Gastrocnemius medialis (tissue), 4 donors: ENCODE measurements at regions not wholly inside any gene's neighbourhood (a gene's known extent, or its start where the extent isn't known, plus 50 kb on each side); places are given as distances from the start of the nearest gene placed in this dataset.
A peak's percentile ranks its signal among the peaks of the same experiment; 100 is the strongest.

Experiments used
- ATAC-seq, 2 donors: fragments of 150-250 bp; one replicate each; pipeline ENCODE4 v1.9.1; 2016
- DNase-seq, 2 donors: peaks; one replicate each; pipeline ENCODE4 v3.0.0-alpha.2; 2019
- H3K27ac ChIP-seq, 4 donors: fragments of 200-600 bp; sonication (generic); 1 replicate in 1 of 4; 2 replicates in 3 of 4; pipeline ENCODE4 v1.5.1; 2016 to 2018; ENCODE audit warnings: mild to moderate bottlenecking in 2 of 4, moderate library complexity in 1 of 4
- H3K27me3 ChIP-seq, 3 donors: fragments of 200-600 bp; sonication (generic) in 2 of 3; 1 replicate in 1 of 3; 2 replicates in 2 of 3; pipeline versions ENCODE4 v1.5.1 to v1.6.0; 2016 to 2019; ENCODE audit warnings: mild to moderate bottlenecking in 1 of 3, moderate library complexity in 1 of 3
- H3K36me3 ChIP-seq, 2 donors: fragments of 200-600 bp; sonication (generic) in 1 of 2; one replicate each; pipeline ENCODE4 v1.5.1; 2017 to 2018
- H3K4me1 ChIP-seq, 2 donors: fragments of 200-600 bp; sonication (generic) in 1 of 2; one replicate each; pipeline ENCODE4 v1.5.1; 2016 to 2017; ENCODE audit warnings: mild to moderate bottlenecking in 2 of 2
- H3K4me3 ChIP-seq, 4 donors: fragments of 200-600 bp; sonication (generic) in 3 of 4; 1 replicate in 1 of 4; 2 replicates in 3 of 4; pipeline ENCODE4 v1.5.1; 2016 to 2019; ENCODE audit warnings: mild to moderate bottlenecking in 2 of 4
- H3K9me3 ChIP-seq, 3 donors: fragments of 200-600 bp; sonication (generic) in 2 of 3; 1 replicate in 1 of 3; 2 replicates in 2 of 3; pipeline ENCODE4 v1.5.1; 2016 to 2019
- CTCF ChIP-seq, 5 experiments: fragments of 450-650 bp in 3 of 5; fragments of 200-600 bp in 2 of 5; sonication (generic) in 2 of 5; IDR thresholded peaks in 4 of 5; conservative IDR thresholded peaks in 1 of 5; 1 replicate in 4 of 5; 2 replicates in 1 of 5; pipeline ENCODE4 v1.5.1; 2016 to 2019; ENCODE audit warnings: antibody characterized with exemption in 5 of 5, mild to moderate bottlenecking in 3 of 5, moderate library complexity in 3 of 5
- POLR2A ChIP-seq, 2 donors: fragments of 450-650 bp; IDR thresholded peaks; one replicate each; pipeline ENCODE4 v1.6.1; 2017; ENCODE audit warnings: antibody characterized with exemption in 2 of 2, mild to moderate bottlenecking in 2 of 2, moderate library complexity in 2 of 2
- in situ Hi-C, 4 donors: fragments of 200-750 bp; cut with MboI; loops; one replicate each; pipeline versions ENCODE4 v1.15.0 to v1.8.0; 2017; ENCODE audit warnings: low sequenced_read_pairs in 4 of 4
- intact Hi-C: fragments of 100-400 bp; cut with DNase I; formaldehyde crosslinking; loops from one replicate; pipeline ENCODE4 v1.15.1; 2023; ENCODE audit warnings: low total_unique reads

DNA sequence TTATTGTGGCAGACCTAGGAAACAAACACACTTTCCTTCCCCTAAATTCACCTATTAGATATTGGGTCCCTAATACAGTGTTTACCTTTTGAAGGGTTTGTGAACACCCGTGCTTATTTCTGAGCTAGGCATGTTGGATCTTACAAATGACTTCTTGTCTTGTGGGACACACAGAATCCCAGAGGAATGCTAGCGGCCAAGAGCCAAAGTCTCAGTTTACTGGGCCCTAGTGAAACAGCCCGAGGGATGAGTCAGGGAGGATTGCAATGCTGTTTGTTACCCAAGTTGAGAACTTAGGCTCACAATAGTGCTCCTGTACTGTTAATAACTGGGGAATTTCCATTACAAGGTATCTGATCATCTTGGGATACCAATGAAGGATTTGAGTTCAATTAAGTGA is 100.1 kb upstream of the AKT3 start:
- in situ Hi-C loops = no loop called here
- TF ChIP-seq POLR2A (IDR thresholded peaks at IDR 0.05) (no peak), CTCF (IDR thresholded peaks at IDR 0.05 in 4 of 5, conservative IDR thresholded peaks at IDR 0.05 in 1 of 5) (no peak)
- ATAC-seq (peak; percentile 97 to 98), DNase-seq (peak; percentile 48 to 67)
- intact Hi-C loops = no loop called here
- H3K4me1 ChIP-seq = peaks cover 0 to 10% of the 10 kb centered on the region in 2 donors
- H3K4me3 ChIP-seq = no peak overlapping the region
- H3K36me3 ChIP-seq = no peaks in the 10 kb centered on the region
- H3K27me3 ChIP-seq = no peaks in the 10 kb centered on the region
- no peaks in the 10 kb centered on the region for H3K9me3 ChIP-seq
- peak overlapping the region in 1 of 4 donors; percentile 43 for H3K27ac ChIP-seq

DNA sequence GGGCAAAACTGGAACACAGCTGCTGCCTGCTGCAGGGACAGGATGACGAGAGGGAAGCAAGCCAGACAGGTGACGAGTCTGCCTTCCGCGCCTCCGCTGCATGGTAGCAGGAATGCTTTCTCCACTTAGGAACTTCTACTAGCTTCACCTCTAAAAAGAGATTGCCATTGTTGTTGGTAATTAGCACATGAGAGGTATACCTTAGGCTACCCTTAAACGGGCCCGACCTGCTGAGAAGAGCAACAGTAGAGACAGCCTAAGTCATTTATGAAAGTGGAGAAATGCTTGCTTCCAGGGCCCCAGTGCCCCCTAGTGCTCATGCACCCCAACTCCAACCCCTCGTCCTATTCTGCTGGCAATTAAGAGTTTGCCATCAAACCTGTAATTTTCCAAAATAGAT is 96.9 kb upstream of the AKT3 start:
- H3K36me3 ChIP-seq = no peaks in the 10 kb centered on the region
- peaks cover 0 to 10% of the 10 kb centered on the region in 2 donors for H3K4me1 ChIP-seq
- DNase-seq (no peak), ATAC-seq (no peak)
- no peaks in the 10 kb centered on the region for H3K9me3 ChIP-seq
- intact Hi-C loops = no loop called here
- no peaks in the 10 kb centered on the region for H3K27me3 ChIP-seq
- TF ChIP-seq CTCF (IDR thresholded peaks at IDR 0.05 in 4 of 5, conservative IDR thresholded peaks at IDR 0.05 in 1 of 5) (peak in 3 of 5 experiments; percentile 20 to 41 (median 27)), POLR2A (IDR thresholded peaks at IDR 0.05) (no peak)
- no peak overlapping the region for H3K27ac ChIP-seq
- H3K4me3 ChIP-seq = no peak overlapping the region
- in situ Hi-C loops = no loop called here

DNA sequence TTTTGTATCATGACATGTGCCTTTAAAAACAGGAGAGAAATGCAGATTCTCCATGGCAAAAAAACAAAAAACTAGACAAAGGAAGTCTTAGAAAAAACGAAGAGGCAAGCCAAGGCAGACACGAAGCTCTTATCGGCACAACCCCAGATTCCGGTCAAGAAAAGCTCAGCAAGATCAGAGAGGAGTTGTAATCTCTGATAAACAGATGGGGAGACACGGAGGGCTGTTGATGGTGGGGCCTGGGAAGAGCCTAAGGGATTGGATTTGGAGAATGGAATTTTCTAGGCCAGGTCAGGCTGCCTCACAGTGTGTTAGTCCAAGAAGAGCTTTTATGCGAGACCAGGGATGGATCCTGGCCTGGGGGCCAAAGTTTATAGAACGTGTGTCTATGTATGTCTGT is 96.2 kb upstream of the AKT3 start:
- Histone ChIP-seq H3K27ac (no peak overlapping the region), H3K9me3 (no peaks in the 10 kb centered on the region), H3K4me3 (no peak overlapping the region), H3K27me3 (no peaks in the 10 kb centered on the region), H3K4me1 (peaks cover 0 to 10% of the 10 kb centered on the region in 2 donors), H3K36me3 (no peaks in the 10 kb centered on the region)
- DNase-seq (no peak), ATAC-seq (no peak)
- in situ Hi-C loops = no loop called here
- intact Hi-C loops = no loop called here
- TF ChIP-seq CTCF (IDR thresholded peaks at IDR 0.05 in 4 of 5, conservative IDR thresholded peaks at IDR 0.05 in 1 of 5) (no peak), POLR2A (IDR thresholded peaks at IDR 0.05) (no peak)

GRCh38 chr1:243945727-243946126 is 95.7 kb upstream of the AKT3 start:
- Histone ChIP-seq H3K4me1 (peaks cover 0 to 10% of the 10 kb centered on the region in 2 donors), H3K27ac (no peak overlapping the region), H3K36me3 (no peaks in the 10 kb centered on the region), H3K27me3 (no peaks in the 10 kb centered on the region), H3K4me3 (no peak overlapping the region), H3K9me3 (no peaks in the 10 kb centered on the region)
- DNase-seq = no peak
- in situ Hi-C loops = no loop called here
- no peak for ATAC-seq
- intact Hi-C loops = no loop called here
- no peak for TF ChIP-seq CTCF (IDR thresholded peaks at IDR 0.05 in 4 of 5, conservative IDR thresholded peaks at IDR 0.05 in 1 of 5)
- no peak for TF ChIP-seq POLR2A (IDR thresholded peaks at IDR 0.05)

- Histone ChIP-seq H3K9me3 (no peaks in the 10 kb centered on the region), H3K27ac (no peak overlapping the region), H3K4me1 (no peaks in the 10 kb centered on the region), H3K36me3 (no peaks in the 10 kb centered on the region), H3K27me3 (no peaks in the 10 kb centered on the region), H3K4me3 (no peak overlapping the region)
- intact Hi-C loops (no loop called here), in situ Hi-C loops (no loop called here)
- ATAC-seq = no peak
- no peak for TF ChIP-seq CTCF (IDR thresholded peaks at IDR 0.05 in 4 of 5, conservative IDR thresholded peaks at IDR 0.05 in 1 of 5)
- TF ChIP-seq POLR2A (IDR thresholded peaks at IDR 0.05) = no peak
- DNase-seq = no peak
Observed at GRCh38 chr1:243944429-243945160, 94.6 kb upstream of the AKT3 start.
